PC-3 (cell line): ENCODE measurements at regions not wholly inside any gene's neighbourhood (a gene's known extent, or its start where the extent isn't known, plus 50 kb on each side); places are given as distances from the start of the nearest gene placed in this dataset.

Experiments
- CTCF ChIP-seq: fragments of 300-600 bp; sonication (generic); conservative IDR thresholded peaks from 2 replicates; pipeline ENCODE4 v1.5.1; 2017; ENCODE audit warnings: antibody characterized with exemption, low read depth, mild to moderate bottlenecking, low read length
- EZH2 ChIP-seq: fragments of 300-600 bp; sonication (generic); IDR thresholded peaks from one replicate; pipeline ENCODE4 v1.6.1; 2017; ENCODE audit warnings: antibody characterized with exemption, mild to moderate bottlenecking, low read length; ENCODE audit not compliant: unreplicated experiment

- TF ChIP-seq CTCF (no peak), EZH2 (no peak)
Observed at GRCh38 chr5:116787570-116787969, 212.9 kb upstream of the SEMA6A start.
